Gastrocnemius medialis (tissue), 4 donors: ENCODE measurements at regions not wholly inside any gene's neighbourhood (a gene's known extent, or its start where the extent isn't known, plus 50 kb on each side); places are given as distances from the start of the nearest gene placed in this dataset.

Experiments
- POLR2A ChIP-seq, 2 donors: fragments of 450-650 bp; IDR thresholded peaks; one replicate each; pipeline ENCODE4 v1.6.1; 2017; ENCODE audit warnings: antibody characterized with exemption in 2 of 2, mild to moderate bottlenecking in 2 of 2, moderate library complexity in 2 of 2
- TF ChIP-seq, protein P1 (sequence below), 5 experiments: fragments of 450-650 bp in 3 of 5; fragments of 200-600 bp in 2 of 5; sonication (generic) in 2 of 5; IDR thresholded peaks in 4 of 5; conservative IDR thresholded peaks in 1 of 5; 1 replicate in 4 of 5; 2 replicates in 1 of 5; pipeline ENCODE4 v1.5.1; 2016 to 2019; ENCODE audit warnings: antibody characterized with exemption in 5 of 5, mild to moderate bottlenecking in 3 of 5, moderate library complexity in 3 of 5

DNA sequence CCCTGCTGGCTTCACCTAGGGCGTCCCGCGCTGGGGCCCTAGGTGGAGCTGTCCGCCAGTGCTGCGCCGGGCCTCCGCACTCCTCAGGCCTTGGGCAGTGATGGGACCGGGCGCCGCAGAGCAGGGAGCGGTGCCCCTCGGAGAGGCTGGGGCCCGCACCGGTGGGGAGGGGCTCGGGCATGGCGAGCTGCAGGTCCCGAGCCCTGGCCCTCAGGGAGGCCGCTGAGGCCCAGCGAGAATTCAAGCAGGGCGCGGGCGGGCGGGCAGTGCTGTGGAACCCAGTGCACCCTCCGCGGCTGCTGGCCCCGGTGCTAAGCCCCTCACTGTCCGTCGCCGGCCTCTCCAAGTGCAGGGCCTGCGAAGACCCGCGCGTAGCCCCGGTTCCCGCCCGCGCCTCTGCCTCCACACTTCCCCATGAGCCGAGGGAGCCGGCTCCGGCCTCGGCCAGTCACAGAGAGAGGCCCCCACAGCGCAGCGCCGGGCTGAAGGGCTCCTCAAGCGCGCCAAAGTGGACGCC is 565.1 kb upstream of the NDST4 start:
- no peak for TF ChIP-seq POLR2A (IDR thresholded peaks at IDR 0.05)
- TF ChIP-seq, protein P1, sequence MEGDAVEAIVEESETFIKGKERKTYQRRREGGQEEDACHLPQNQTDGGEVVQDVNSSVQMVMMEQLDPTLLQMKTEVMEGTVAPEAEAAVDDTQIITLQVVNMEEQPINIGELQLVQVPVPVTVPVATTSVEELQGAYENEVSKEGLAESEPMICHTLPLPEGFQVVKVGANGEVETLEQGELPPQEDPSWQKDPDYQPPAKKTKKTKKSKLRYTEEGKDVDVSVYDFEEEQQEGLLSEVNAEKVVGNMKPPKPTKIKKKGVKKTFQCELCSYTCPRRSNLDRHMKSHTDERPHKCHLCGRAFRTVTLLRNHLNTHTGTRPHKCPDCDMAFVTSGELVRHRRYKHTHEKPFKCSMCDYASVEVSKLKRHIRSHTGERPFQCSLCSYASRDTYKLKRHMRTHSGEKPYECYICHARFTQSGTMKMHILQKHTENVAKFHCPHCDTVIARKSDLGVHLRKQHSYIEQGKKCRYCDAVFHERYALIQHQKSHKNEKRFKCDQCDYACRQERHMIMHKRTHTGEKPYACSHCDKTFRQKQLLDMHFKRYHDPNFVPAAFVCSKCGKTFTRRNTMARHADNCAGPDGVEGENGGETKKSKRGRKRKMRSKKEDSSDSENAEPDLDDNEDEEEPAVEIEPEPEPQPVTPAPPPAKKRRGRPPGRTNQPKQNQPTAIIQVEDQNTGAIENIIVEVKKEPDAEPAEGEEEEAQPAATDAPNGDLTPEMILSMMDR (IDR thresholded peaks at IDR 0.05 in 4 of 5, conservative IDR thresholded peaks at IDR 0.05 in 1 of 5), result no peak
